GM23338 (cell line): ENCODE measurements at regions not wholly inside any gene's neighbourhood (a gene's known extent, or its start where the extent isn't known, plus 50 kb on each side); places are given as distances from the start of the nearest gene placed in this dataset.

ENCODE experiments used
- ATAC-seq: fragments of 200-7000 bp; cut with Tn5 transposase; 3 replicates; pipeline ENCODE4 v1.9.1; 2020
- DNase-seq: peaks from one replicate; pipeline ENCODE4 v3.0.0-alpha.2; 2015; ENCODE audit warnings: low spot score
- H2AFZ ChIP-seq: fragments of 200-600 bp; sonication (generic); 2 replicates; pipeline ENCODE4 v1.8.0; 2016; ENCODE audit warnings: antibody characterized with exemption, mild to moderate bottlenecking, moderate library complexity
- H3F3A ChIP-seq: fragments of 200-600 bp; sonication (generic); replicated peaks from 2 replicates; pipeline ENCODE4 v1.8.0; 2017; ENCODE audit warnings: antibody characterized with exemption, mixed run types, low read depth
- H3K27ac ChIP-seq: fragments of 200-600 bp; sonication (generic); 2 replicates; pipeline ENCODE4 v1.6.1; 2016; ENCODE audit warnings: low read depth
- H3K27me3 ChIP-seq: fragments of 200-600 bp; sonication (generic); 2 replicates; pipeline ENCODE4 v1.8.0; 2016; ENCODE audit warnings: mild to moderate bottlenecking, mixed run types, moderate library complexity; ENCODE audit not compliant: insufficient read depth
- H3K36me3 ChIP-seq: fragments of 200-600 bp; sonication (generic); 2 replicates; pipeline ENCODE4 v1.8.0; 2016; ENCODE audit warnings: mild to moderate bottlenecking; ENCODE audit not compliant: insufficient read depth
- H3K4me1 ChIP-seq: fragments of 200-600 bp; sonication (generic); 2 replicates; pipeline ENCODE4 v1.8.0; 2016; ENCODE audit warnings: mild to moderate bottlenecking, moderate library complexity; ENCODE audit not compliant: insufficient read depth
- H3K4me2 ChIP-seq: fragments of 200-600 bp; sonication (generic); 2 replicates; pipeline ENCODE4 v1.7.1; 2017; ENCODE audit warnings: mixed run types
- H3K4me3 ChIP-seq: fragments of 200-600 bp; sonication (generic); 2 replicates; pipeline ENCODE4 v1.6.1; 2016; ENCODE audit warnings: mixed run types
- H3K79me2 ChIP-seq: fragments of 200-600 bp; sonication (generic); replicated peaks from 2 replicates; pipeline ENCODE4 v1.8.0; 2017; ENCODE audit warnings: mild to moderate bottlenecking; ENCODE audit not compliant: insufficient read depth
- H3K9me2 ChIP-seq: fragments of 200-600 bp; sonication (generic); 2 replicates; pipeline ENCODE4 v1.8.0; 2017; ENCODE audit not compliant: insufficient read depth
- H4K20me1 ChIP-seq: fragments of 200-600 bp; sonication (generic); replicated peaks from 2 replicates; pipeline ENCODE4 v1.8.0; 2017; ENCODE audit warnings: mild to moderate bottlenecking; ENCODE audit not compliant: insufficient read depth
- H3K27ac Mint-ChIP-seq: 2 replicates; pipeline ENCODE4 v1.8.0; 2020; ENCODE audit warnings: inconsistent platforms, mild to moderate bottlenecking, moderate library complexity, mixed read lengths
- H3K27me3 Mint-ChIP-seq: 3 replicates; pipeline ENCODE4 v1.8.0; 2022; ENCODE audit warnings: low read depth, mild to moderate bottlenecking, moderate library complexity, mixed read lengths, inconsistent platforms; ENCODE audit not compliant: insufficient read depth, poor library complexity
- H3K36me3 Mint-ChIP-seq: 3 replicates; pipeline ENCODE4 v1.8.0; 2021; ENCODE audit warnings: low read depth, mild to moderate bottlenecking, inconsistent platforms, moderate library complexity, mixed read lengths
- H3K4me1 Mint-ChIP-seq: 3 replicates; pipeline ENCODE4 v1.8.0; 2020; ENCODE audit warnings: mild to moderate bottlenecking, inconsistent platforms, mixed read lengths
- H3K4me3 Mint-ChIP-seq: 3 replicates; pipeline ENCODE4 v1.8.0; 2021; ENCODE audit warnings: moderate library complexity, mild to moderate bottlenecking, inconsistent platforms, mixed read lengths
- H3K9me3 Mint-ChIP-seq: 3 replicates; pipeline ENCODE4 v1.8.0; 2020; ENCODE audit warnings: moderate library complexity, mild to moderate bottlenecking, inconsistent platforms, mixed read lengths
- CREB1 ChIP-seq: fragments of 250-450 bp; sonication (Bioruptor Pico); IDR thresholded peaks from 2 replicates; pipeline ENCODE4 v1.5.0; 2020; ENCODE audit warnings: low read depth, mild to moderate bottlenecking, moderate library complexity
- CTCF ChIP-seq, 2 experiments: fragments of 200-600 bp in 1 of 2; sonication (generic) in 1 of 2; conservative IDR thresholded peaks; 2 replicates each; pipeline versions ENCODE4 v1.5.1 to v1.6.1; 2016 to 2017; ENCODE audit warnings: antibody characterized with exemption in 2 of 2, low read depth in 2 of 2, mild to moderate bottlenecking in 2 of 2, moderate library complexity in 1 of 2
- ETS1 ChIP-seq: IDR thresholded peaks from 2 replicates; pipeline ENCODE4 v1.6.1; 2016; ENCODE audit warnings: antibody characterized with exemption
- EZH2 ChIP-seq: fragments of 200-600 bp; sonication (generic); IDR thresholded peaks from one replicate; pipeline ENCODE4 v1.8.0; 2017; ENCODE audit warnings: antibody characterized with exemption, mild to moderate bottlenecking, low read depth; ENCODE audit not compliant: unreplicated experiment
- EZH2phosphoT487 ChIP-seq: fragments of 200-600 bp; sonication (generic); IDR thresholded peaks from one replicate; pipeline ENCODE4 v1.8.1; 2018; ENCODE audit warnings: antibody characterized with exemption; ENCODE audit not compliant: unreplicated experiment
- JUNB ChIP-seq: IDR thresholded peaks from one replicate; pipeline ENCODE4 v1.6.1; 2016; ENCODE audit warnings: antibody characterized with exemption; ENCODE audit not compliant: unreplicated experiment
- NANOG ChIP-seq: IDR thresholded peaks from 2 replicates; pipeline ENCODE4 v1.6.1; 2016; ENCODE audit warnings: antibody characterized with exemption, borderline replicate concordance
- POLR2AphosphoS5 ChIP-seq: IDR thresholded peaks from 2 replicates; pipeline ENCODE4 v1.6.1; 2016; ENCODE audit warnings: antibody characterized with exemption, low read depth
- REST ChIP-seq: IDR thresholded peaks from one replicate; pipeline ENCODE4 v1.6.1; 2018; ENCODE audit warnings: antibody characterized with exemption; ENCODE audit not compliant: unreplicated experiment
- STAT1 ChIP-seq: IDR thresholded peaks from one replicate; pipeline ENCODE4 v1.6.1; 2016; ENCODE audit warnings: antibody characterized with exemption; ENCODE audit not compliant: unreplicated experiment
- ZNF114 ChIP-seq: fragments of 250-450 bp; sonication (Bioruptor Pico); IDR thresholded peaks from 2 replicates; pipeline ENCODE4 v1.5.0; 2020; ENCODE audit warnings: mild to moderate bottlenecking, moderate library complexity
- ZNF331 ChIP-seq: fragments of 250-450 bp; sonication (Bioruptor Pico); IDR thresholded peaks from 2 replicates; pipeline ENCODE4 v1.5.0; 2020; ENCODE audit warnings: low read depth, mild to moderate bottlenecking, moderate library complexity

GRCh38 chr1:83100133-83100532, 898.8 kb downstream of the TTLL7 start:
- Histone ChIP-seq H3F3A (no peaks in the 10 kb centered on the region), H3K9me2 (peaks cover 5% of the 10 kb centered on the region; the same call in 1 of the 2 replicates), H3K27me3 (no peaks in the 10 kb centered on the region), H4K20me1 (no peaks in the 10 kb centered on the region), H3K4me2 (no peak overlapping the region), H3K79me2 (no peaks in the 10 kb centered on the region), H3K36me3 (no peaks in the 10 kb centered on the region; the same call in 1 of the 2 replicates), H3K4me3 (no peak overlapping the region), H3K27ac (no peak overlapping the region), H3K4me1 (peaks cover 13% of the 10 kb centered on the region), H2AFZ (no peak overlapping the region)
- Mint-ChIP-seq H3K4me1 (peaks cover 9% of the 10 kb centered on the region; the same call in 2 of the 3 replicates), H3K4me3 (no peak overlapping the region), H3K9me3 (no peaks in the 10 kb centered on the region), H3K36me3 (peaks cover 2% of the 10 kb centered on the region; the same call in 1 of the 3 replicates), H3K27me3 (no peaks in the 10 kb centered on the region), H3K27ac (no peak overlapping the region; the same call in 1 of the 2 replicates)
- ATAC-seq (no peak), DNase-seq (no peak)
- TF ChIP-seq ZNF114 (CRISPR knock-in tag) (no peak), STAT1 (no peak), ZNF331 (CRISPR knock-in tag) (no peak), EZH2 (no peak), POLR2AphosphoS5 (no peak)

- H3K4me1 Mint-ChIP-seq, result peaks cover 9% of the 10 kb centered on the region; the same call in 2 of the 3 replicates
- H3K4me3 ChIP-seq, result no peak overlapping the region
- H3F3A ChIP-seq, result no peaks in the 10 kb centered on the region
- no peak for ATAC-seq
- no peak overlapping the region for H3K4me3 Mint-ChIP-seq
- H3K27me3 Mint-ChIP-seq, result no peaks in the 10 kb centered on the region
- no peaks in the 10 kb centered on the region for H3K27me3 ChIP-seq
- no peak overlapping the region for H3K27ac Mint-ChIP-seq
- no peaks in the 10 kb centered on the region; the same call in 1 of the 2 replicates for H3K36me3 ChIP-seq
- H3K9me2 ChIP-seq, result no peaks in the 10 kb centered on the region; the same call in 1 of the 2 replicates
- no peaks in the 10 kb centered on the region for H4K20me1 ChIP-seq
- H3K4me1 ChIP-seq, result peaks cover 13% of the 10 kb centered on the region
- H3K36me3 Mint-ChIP-seq, result peaks cover 3% of the 10 kb centered on the region; the same call in 1 of the 3 replicates
- no peaks in the 10 kb centered on the region for H3K79me2 ChIP-seq
- H3K27ac ChIP-seq, result no peak overlapping the region
- H2AFZ ChIP-seq, result no peak overlapping the region
- no peaks in the 10 kb centered on the region for H3K9me3 Mint-ChIP-seq
- DNase-seq, result no peak
- no peak overlapping the region for H3K4me2 ChIP-seq
- TF ChIP-seq ZNF331 (CRISPR knock-in tag) (no peak), CTCF (conservative IDR thresholded peaks at IDR 0.05; ENCODE audit: low read depth in 2 of 2) (no peak), JUNB (no peak), NANOG (no peak), ETS1 (no peak), STAT1 (no peak), ZNF114 (CRISPR knock-in tag) (no peak), CREB1 (CRISPR knock-in tag) (no peak), POLR2AphosphoS5 (no peak), EZH2 (no peak), EZH2phosphoT487 (no peak), REST (no peak)
Measured at GRCh38 chr1:83098791-83099190, 900.1 kb downstream of the TTLL7 start.
